PC-9 (cell line): ENCODE measurements at regions not wholly inside any gene's neighbourhood (a gene's known extent, or its start where the extent isn't known, plus 50 kb on each side); places are given as distances from the start of the nearest gene placed in this dataset.

Source experiments
- BruUV-seq: library from RNA; stranded (reverse); fragments of 400-500 nt; replicated peaks from 2 replicates; lab custom pipeline; 2021; lab: Mats Ljungman, UMichigan
- CTCF ChIA-PET: fragments of 300-600 bp; sonication (Branson Sonifier 250); formaldehyde crosslinking; loops from one replicate; lab custom pipeline; 2022; ENCODE audit warnings: antibody characterized with exemption; lab: Charles Lee
- POLR2A ChIA-PET: fragments of 300-600 bp; sonication (Branson Sonifier 250); formaldehyde crosslinking; loops from one replicate; lab custom pipeline; 2022; ENCODE audit warnings: antibody characterized with exemption; ENCODE audit not compliant: unreplicated experiment; lab: Charles Lee
- DNase-seq, 2 experiments: peaks; one replicate each; pipeline versions ENCODE4 v3.0.0 to v3.0.0-alpha.2; 2015 to 2022; ENCODE audit warnings: mixed read lengths in 1 of 2
- H2AFZ ChIP-seq: fragments of 200-600 bp; sonication (generic); 2 replicates; pipeline ENCODE4 v1.8.1; 2017; ENCODE audit warnings: antibody characterized with exemption
- H3F3A ChIP-seq: fragments of 200-600 bp; sonication (generic); 2 replicates; pipeline ENCODE4 v1.8.1; 2017; ENCODE audit warnings: antibody characterized with exemption, mild to moderate bottlenecking, low read depth; ENCODE audit not compliant: insufficient read depth
- H3K27ac ChIP-seq: fragments of 200-600 bp; sonication (generic); 2 replicates; pipeline ENCODE4 v1.6.1; 2016; ENCODE audit warnings: mixed run types
- H3K27me3 ChIP-seq: fragments of 200-600 bp; sonication (generic); 2 replicates; pipeline ENCODE4 v1.6.1; 2016; ENCODE audit warnings: low read depth, mixed run types; ENCODE audit not compliant: insufficient read depth
- H3K36me3 ChIP-seq: fragments of 200-600 bp; sonication (generic); 2 replicates; pipeline ENCODE4 v1.6.1; 2016; ENCODE audit warnings: low read depth, mixed run types
- H3K4me1 ChIP-seq: fragments of 200-600 bp; sonication (generic); replicated peaks from 2 replicates; pipeline ENCODE4 v1.6.1; 2016; ENCODE audit warnings: mixed run types; ENCODE audit not compliant: insufficient read depth
- H3K4me2 ChIP-seq: fragments of 200-600 bp; sonication (generic); 2 replicates; pipeline ENCODE4 v1.6.1; 2017; ENCODE audit warnings: mixed run types
- H3K4me3 ChIP-seq: fragments of 200-600 bp; sonication (generic); 2 replicates; pipeline ENCODE4 v1.6.1; 2016; ENCODE audit warnings: mixed run types
- H3K79me2 ChIP-seq: fragments of 200-600 bp; sonication (generic); 2 replicates; pipeline ENCODE4 v1.6.1; 2017; ENCODE audit warnings: low read depth, mixed run types
- H3K9me2 ChIP-seq: fragments of 200-600 bp; sonication (generic); 2 replicates; pipeline ENCODE4 v1.8.1; 2017; ENCODE audit warnings: mild to moderate bottlenecking; ENCODE audit not compliant: insufficient read depth
- H3K9me3 ChIP-seq: fragments of 200-600 bp; sonication (generic); 2 replicates; pipeline ENCODE4 v1.8.1; 2016; ENCODE audit warnings: low read depth; ENCODE audit not compliant: insufficient read depth
- H4K20me1 ChIP-seq: fragments of 200-600 bp; sonication (generic); 2 replicates; pipeline ENCODE4 v1.8.1; 2017; ENCODE audit not compliant: insufficient read depth
- CTCF ChIP-seq: fragments of 200-600 bp; sonication (generic); conservative IDR thresholded peaks from 2 replicates; pipeline ENCODE4 v1.6.1; 2017; ENCODE audit warnings: mixed run types, antibody characterized with exemption, mild to moderate bottlenecking, moderate library complexity
- EZH2 ChIP-seq: fragments of 200-600 bp; sonication (generic); IDR thresholded peaks from 2 replicates; pipeline ENCODE4 v1.8.0; 2017; ENCODE audit warnings: antibody characterized with exemption, low read depth
- intact Hi-C: fragments of 100-400 bp; cut with micrococcal nuclease; formaldehyde crosslinking; loops from one replicate; pipeline ENCODE4 v1.10.0; 2022; ENCODE audit not compliant: unreplicated experiment

DNA sequence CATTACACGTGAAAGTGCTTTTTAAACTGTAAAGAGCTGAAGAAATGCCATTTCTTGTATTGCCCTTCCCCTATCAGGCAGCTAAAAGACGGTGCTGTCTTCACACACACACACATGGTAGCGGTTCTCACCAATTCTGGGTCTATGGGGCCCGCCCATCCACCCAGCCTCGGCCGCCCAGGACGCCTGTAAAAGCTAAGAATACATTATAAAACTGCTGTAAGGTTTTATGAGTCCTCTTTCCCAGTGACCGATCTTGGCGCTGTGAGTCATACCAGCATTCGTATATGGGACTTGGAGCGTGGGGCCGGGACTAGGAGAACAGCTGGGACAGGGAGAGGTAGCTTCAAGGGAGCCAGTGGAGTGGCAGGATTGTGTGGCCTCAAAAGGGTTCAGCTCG lies 149.7 kb upstream of the CADM1 start:
- no peaks in the 10 kb centered on the region for H3F3A ChIP-seq
- H3K79me2 ChIP-seq = no peaks in the 10 kb centered on the region
- POLR2A ChIA-PET = no interaction called here
- no peaks in the 10 kb centered on the region for H3K36me3 ChIP-seq
- no peak overlapping the region for H3K4me2 ChIP-seq
- H4K20me1 ChIP-seq = no peaks in the 10 kb centered on the region
- no peak overlapping the region for H2AFZ ChIP-seq
- no TSS peak for BruUV-seq
- no peak overlapping the region for H3K27ac ChIP-seq
- CTCF ChIA-PET = no interaction called here
- intact Hi-C loops = no loop called here
- H3K27me3 ChIP-seq = peaks cover 71% of the 10 kb centered on the region
- H3K4me1 ChIP-seq = no peaks in the 10 kb centered on the region
- no peaks in the 10 kb centered on the region for H3K9me2 ChIP-seq
- H3K9me3 ChIP-seq = no peaks in the 10 kb centered on the region
- no peak for TF ChIP-seq CTCF
- no peak for TF ChIP-seq EZH2
- no peak for DNase-seq
- no peak overlapping the region for H3K4me3 ChIP-seq

DNA sequence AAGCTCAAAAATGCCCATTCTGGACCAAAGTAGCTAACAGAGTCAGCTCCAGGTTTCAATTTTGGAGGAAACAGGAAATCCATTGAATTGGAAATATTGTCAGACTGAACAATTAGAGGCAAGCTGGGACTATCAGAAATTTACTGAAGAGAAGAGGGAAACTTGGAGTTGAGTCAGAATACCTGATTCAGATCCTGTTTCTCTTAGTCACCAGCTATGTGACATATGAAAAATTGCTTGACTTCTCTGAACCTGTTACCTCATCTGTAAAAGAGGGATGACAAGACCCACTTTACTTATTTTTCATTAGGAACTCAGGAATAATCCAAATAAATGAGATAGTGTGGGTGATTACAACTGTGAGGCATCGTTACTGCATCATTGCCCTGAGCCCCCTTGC lies 148.9 kb upstream of the CADM1 start:
- peaks cover 63% of the 10 kb centered on the region for H3K27me3 ChIP-seq
- intact Hi-C loops = no loop called here
- TF ChIP-seq EZH2 (no peak), CTCF (no peak)
- no peak overlapping the region for H2AFZ ChIP-seq
- no peak overlapping the region for H3K4me3 ChIP-seq
- CTCF ChIA-PET = no interaction called here
- POLR2A ChIA-PET = no interaction called here
- no peaks in the 10 kb centered on the region for H3K4me1 ChIP-seq
- H3K36me3 ChIP-seq = no peaks in the 10 kb centered on the region
- DNase-seq = no peak
- H3K9me3 ChIP-seq = no peaks in the 10 kb centered on the region
- H3F3A ChIP-seq = no peaks in the 10 kb centered on the region
- no peaks in the 10 kb centered on the region for H3K79me2 ChIP-seq
- H4K20me1 ChIP-seq = no peaks in the 10 kb centered on the region
- BruUV-seq = no TSS peak
- H3K9me2 ChIP-seq = no peaks in the 10 kb centered on the region
- H3K27ac ChIP-seq = no peak overlapping the region
- no peak overlapping the region for H3K4me2 ChIP-seq

DNA sequence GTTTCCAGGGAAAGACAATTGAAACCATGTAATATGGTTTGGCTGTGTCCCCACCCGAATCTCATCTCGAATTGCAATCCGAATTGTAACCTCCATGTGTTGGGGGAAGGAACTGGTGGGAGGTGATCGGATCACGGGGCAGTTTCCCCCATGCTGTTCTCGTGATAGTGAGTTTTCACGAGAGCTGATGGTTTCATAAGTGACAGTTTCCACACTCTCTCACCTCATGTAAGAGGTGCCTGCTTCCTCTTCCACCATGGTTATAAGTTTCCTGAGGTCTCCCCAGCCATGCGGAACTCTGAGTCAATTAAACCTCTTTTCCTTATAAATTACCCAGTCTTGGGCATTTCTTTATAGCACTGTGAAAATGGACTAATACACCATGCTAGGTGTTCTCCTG lies 148.3 kb upstream of the CADM1 start:
- no peak for DNase-seq
- TF ChIP-seq CTCF (no peak), EZH2 (no peak)
- no peaks in the 10 kb centered on the region for H3K79me2 ChIP-seq
- no peaks in the 10 kb centered on the region for H3K9me2 ChIP-seq
- ChIA-PET POLR2A (no interaction called here), CTCF (no interaction called here)
- H3K36me3 ChIP-seq = no peaks in the 10 kb centered on the region
- no TSS peak for BruUV-seq
- H3K27me3 ChIP-seq = peaks cover 64% of the 10 kb centered on the region
- H2AFZ ChIP-seq = no peak overlapping the region
- no peaks in the 10 kb centered on the region for H3F3A ChIP-seq
- H3K9me3 ChIP-seq = no peaks in the 10 kb centered on the region; the same call in 1 of the 2 replicates
- H3K27ac ChIP-seq = no peak overlapping the region
- H3K4me3 ChIP-seq = no peak overlapping the region
- H4K20me1 ChIP-seq = no peaks in the 10 kb centered on the region
- no peaks in the 10 kb centered on the region for H3K4me1 ChIP-seq
- H3K4me2 ChIP-seq = no peak overlapping the region
- intact Hi-C loops = no loop called here
